ENCODE measurements at regions not wholly inside any gene's neighbourhood (a gene's known extent, or its start where the extent isn't known, plus 50 kb on each side); places are given as distances from the start of the nearest gene placed in this dataset.

DNA sequence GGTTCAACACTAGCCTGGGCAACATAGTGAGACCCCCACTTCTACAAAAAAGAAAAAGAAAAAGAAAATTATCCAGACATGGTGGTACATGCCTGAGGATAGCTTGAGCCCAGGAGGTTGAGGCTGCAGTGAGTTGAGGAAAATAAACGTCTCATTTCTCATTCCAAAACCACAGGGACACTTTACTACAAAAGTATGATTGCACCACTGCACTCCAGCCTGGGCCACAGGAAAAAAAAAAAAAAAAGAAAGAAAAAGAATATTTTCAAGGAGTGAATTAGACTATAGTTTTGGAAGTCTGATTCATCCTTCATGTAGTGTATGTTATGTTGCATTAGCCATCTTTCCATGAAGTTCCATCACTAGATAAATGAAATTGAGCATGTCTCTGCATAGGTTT, 149.5 kb upstream of the THBS1 start:
- H3K9ac ChIP-seq (ENCODE audit: low read length), result no peak overlapping the region
- no peaks in the 10 kb centered on the region for H3K27me3 ChIP-seq (ENCODE audit: insufficient read depth, low read length)
- H3K4me2 ChIP-seq (ENCODE audit: low read length), result no peak overlapping the region
- no peaks in the 10 kb centered on the region for H4K20me1 ChIP-seq (ENCODE audit: insufficient read depth, low read length)
- H3K9me2 ChIP-seq (ENCODE audit: low read depth, low read length), result no peaks in the 10 kb centered on the region
- TF ChIP-seq, protein P1, sequence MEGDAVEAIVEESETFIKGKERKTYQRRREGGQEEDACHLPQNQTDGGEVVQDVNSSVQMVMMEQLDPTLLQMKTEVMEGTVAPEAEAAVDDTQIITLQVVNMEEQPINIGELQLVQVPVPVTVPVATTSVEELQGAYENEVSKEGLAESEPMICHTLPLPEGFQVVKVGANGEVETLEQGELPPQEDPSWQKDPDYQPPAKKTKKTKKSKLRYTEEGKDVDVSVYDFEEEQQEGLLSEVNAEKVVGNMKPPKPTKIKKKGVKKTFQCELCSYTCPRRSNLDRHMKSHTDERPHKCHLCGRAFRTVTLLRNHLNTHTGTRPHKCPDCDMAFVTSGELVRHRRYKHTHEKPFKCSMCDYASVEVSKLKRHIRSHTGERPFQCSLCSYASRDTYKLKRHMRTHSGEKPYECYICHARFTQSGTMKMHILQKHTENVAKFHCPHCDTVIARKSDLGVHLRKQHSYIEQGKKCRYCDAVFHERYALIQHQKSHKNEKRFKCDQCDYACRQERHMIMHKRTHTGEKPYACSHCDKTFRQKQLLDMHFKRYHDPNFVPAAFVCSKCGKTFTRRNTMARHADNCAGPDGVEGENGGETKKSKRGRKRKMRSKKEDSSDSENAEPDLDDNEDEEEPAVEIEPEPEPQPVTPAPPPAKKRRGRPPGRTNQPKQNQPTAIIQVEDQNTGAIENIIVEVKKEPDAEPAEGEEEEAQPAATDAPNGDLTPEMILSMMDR (IDR thresholded peaks at IDR 0.05; ENCODE audit: low read length), result no peak
- no peak for TF ChIP-seq EZH2 (IDR thresholded peaks at IDR 0.05; ENCODE audit: borderline replicate concordance, low read length)
- no peaks in the 10 kb centered on the region for H3K9me3 ChIP-seq (ENCODE audit: low read length)
- H3K4me3 ChIP-seq (ENCODE audit: low read depth, low read length, poor library complexity, severe bottlenecking), result no peak overlapping the region
- no peaks in the 10 kb centered on the region for H3K79me2 ChIP-seq (ENCODE audit: insufficient read depth, low read length)
- H3K4me1 ChIP-seq (ENCODE audit: insufficient read depth, low read length, severe bottlenecking), result no peaks in the 10 kb centered on the region
- H3F3A ChIP-seq (ENCODE audit: insufficient read depth, low read length), result no peaks in the 10 kb centered on the region
- H3K36me3 ChIP-seq (ENCODE audit: insufficient read depth, low read length), result no peaks in the 10 kb centered on the region
- H3K27ac ChIP-seq (ENCODE audit: low read depth, low read length, poor library complexity, severe bottlenecking), result no peak overlapping the region
- H2AFZ ChIP-seq (ENCODE audit: low read length), result no peak overlapping the region

DNA sequence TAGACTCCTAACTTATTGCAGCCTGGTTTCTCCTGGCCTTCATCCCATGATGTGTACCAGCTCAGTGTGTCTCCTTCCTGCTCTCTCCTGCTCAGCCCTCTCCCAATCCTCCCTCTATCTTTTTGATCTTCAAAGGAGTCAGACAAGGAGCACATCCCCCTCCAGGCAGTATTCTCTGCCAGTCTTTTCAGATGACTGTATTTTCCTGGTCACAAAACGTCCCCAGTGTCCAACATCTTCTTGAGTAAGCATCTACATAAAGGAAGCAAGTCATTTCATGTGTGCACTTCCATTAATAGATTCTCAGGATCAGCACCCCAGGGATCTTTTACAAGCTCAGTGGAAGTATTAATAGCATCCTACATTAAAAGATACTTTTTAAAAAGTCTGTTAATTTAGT, 148.9 kb upstream of the THBS1 start:
- no peaks in the 10 kb centered on the region for H3F3A ChIP-seq (ENCODE audit: insufficient read depth, low read length)
- no peaks in the 10 kb centered on the region for H3K9me2 ChIP-seq (ENCODE audit: low read depth, low read length)
- H2AFZ ChIP-seq (ENCODE audit: low read length), result no peak overlapping the region
- H3K27ac ChIP-seq (ENCODE audit: low read depth, low read length, poor library complexity, severe bottlenecking), result no peak overlapping the region
- H4K20me1 ChIP-seq (ENCODE audit: insufficient read depth, low read length), result no peaks in the 10 kb centered on the region
- TF ChIP-seq, protein P1 (IDR thresholded peaks at IDR 0.05; ENCODE audit: low read length), result no peak
- H3K27me3 ChIP-seq (ENCODE audit: insufficient read depth, low read length), result no peaks in the 10 kb centered on the region
- no peak overlapping the region for H3K9ac ChIP-seq (ENCODE audit: low read length)
- H3K79me2 ChIP-seq (ENCODE audit: insufficient read depth, low read length), result no peaks in the 10 kb centered on the region
- no peaks in the 10 kb centered on the region for H3K4me1 ChIP-seq (ENCODE audit: insufficient read depth, low read length, severe bottlenecking)
- no peak overlapping the region for H3K4me3 ChIP-seq (ENCODE audit: low read depth, low read length, poor library complexity, severe bottlenecking)
- H3K4me2 ChIP-seq (ENCODE audit: low read length), result no peak overlapping the region
- H3K36me3 ChIP-seq (ENCODE audit: insufficient read depth, low read length), result no peaks in the 10 kb centered on the region
- no peaks in the 10 kb centered on the region for H3K9me3 ChIP-seq (ENCODE audit: low read length)

DNA sequence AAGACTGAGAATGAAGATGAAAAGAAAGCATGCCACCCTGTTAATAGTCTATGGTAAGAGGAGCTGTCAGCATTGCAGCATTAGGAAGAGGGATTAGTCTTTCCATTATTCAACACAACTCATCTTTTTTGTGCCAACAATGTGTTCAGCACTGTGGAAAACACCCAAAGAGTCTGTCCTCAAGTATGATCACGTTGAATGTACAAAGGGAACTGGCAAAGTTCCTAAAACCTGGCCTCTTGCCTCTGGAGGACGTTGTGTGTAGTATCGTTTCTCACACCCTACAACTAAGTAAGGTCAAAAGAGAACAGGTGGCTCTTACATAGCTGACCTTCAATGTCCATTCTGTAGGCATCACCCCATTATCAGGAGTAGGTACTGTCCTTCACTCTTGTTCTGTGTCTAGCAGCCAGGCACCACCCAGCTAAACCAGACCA, 147.9 kb upstream of the THBS1 start:
- Histone ChIP-seq H3K4me1 (ENCODE audit: insufficient read depth, low read length, severe bottlenecking) (no peaks in the 10 kb centered on the region), H3K9me3 (ENCODE audit: low read length) (no peaks in the 10 kb centered on the region), H4K20me1 (ENCODE audit: insufficient read depth, low read length) (no peaks in the 10 kb centered on the region), H3K27ac (ENCODE audit: low read depth, low read length, poor library complexity, severe bottlenecking) (no peak overlapping the region), H3K9me2 (ENCODE audit: low read depth, low read length) (no peaks in the 10 kb centered on the region), H3K36me3 (ENCODE audit: insufficient read depth, low read length) (no peaks in the 10 kb centered on the region), H3K27me3 (ENCODE audit: insufficient read depth, low read length) (no peaks in the 10 kb centered on the region), H3K79me2 (ENCODE audit: insufficient read depth, low read length) (no peaks in the 10 kb centered on the region), H3F3A (ENCODE audit: insufficient read depth, low read length) (no peaks in the 10 kb centered on the region), H3K4me3 (ENCODE audit: low read depth, low read length, poor library complexity, severe bottlenecking) (no peak overlapping the region), H3K4me2 (ENCODE audit: low read length) (no peak overlapping the region), H2AFZ (ENCODE audit: low read length) (no peak overlapping the region), H3K9ac (ENCODE audit: low read length) (no peak overlapping the region)
- no peak for TF ChIP-seq EZH2 (IDR thresholded peaks at IDR 0.05; ENCODE audit: borderline replicate concordance, low read length)
- TF ChIP-seq, protein P1 (IDR thresholded peaks at IDR 0.05; ENCODE audit: low read length), result no peak
